ENCODE measurements at regions not wholly inside any gene's neighbourhood (a gene's known extent, or its start where the extent isn't known, plus 50 kb on each side); places are given as distances from the start of the nearest gene placed in this dataset.

DNA sequence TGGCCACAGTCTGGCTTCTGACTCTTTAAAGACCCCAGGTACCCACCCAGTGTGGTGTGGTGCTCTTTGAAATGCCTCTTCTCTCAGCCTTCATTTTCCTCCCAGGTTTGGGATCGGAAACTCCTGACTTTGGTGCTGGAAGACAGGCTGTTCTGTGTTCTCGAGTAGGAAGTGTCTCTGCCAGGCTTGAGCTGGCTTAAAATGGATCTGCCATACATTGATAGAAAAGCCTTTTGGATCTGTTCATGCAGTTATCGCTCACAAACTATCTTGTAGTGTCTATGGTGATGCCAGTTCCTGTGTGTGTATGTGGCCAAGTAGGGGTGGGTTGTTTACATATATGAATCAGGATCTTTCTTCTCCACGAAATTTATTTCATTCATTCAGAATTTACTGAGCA lies 307.3 kb upstream of the CHD6 start:
- no peaks in the 10 kb centered on the region for H3K9me3 Mint-ChIP-seq
- no peaks in the 10 kb centered on the region for H3K4me1 Mint-ChIP-seq
- no peak overlapping the region for H3K4me3 Mint-ChIP-seq
- no peak for DNase-seq
- H3K27me3 Mint-ChIP-seq, result peaks cover 8% of the 10 kb centered on the region
- no peaks in the 10 kb centered on the region for H3K36me3 Mint-ChIP-seq (ENCODE audit: low read depth)
- intact Hi-C loops (cut with micrococcal nuclease), result no loop called here
- H3K27ac Mint-ChIP-seq, result no peak overlapping the region

GRCh38 chr20:41923624-41924023 lies 305.4 kb upstream of the CHD6 start:
- H3K27ac Mint-ChIP-seq, result no peak overlapping the region
- H3K4me3 Mint-ChIP-seq, result no peak overlapping the region
- H3K9me3 Mint-ChIP-seq, result no peaks in the 10 kb centered on the region
- intact Hi-C loops (cut with micrococcal nuclease), result no loop called here
- peaks cover 8% of the 10 kb centered on the region for H3K27me3 Mint-ChIP-seq
- no peaks in the 10 kb centered on the region for H3K4me1 Mint-ChIP-seq
- H3K36me3 Mint-ChIP-seq (ENCODE audit: low read depth), result no peaks in the 10 kb centered on the region
- no peak for DNase-seq

GRCh38 chr20:41913146-41913545 lies 295.0 kb upstream of the CHD6 start:
- H3K4me3 Mint-ChIP-seq, result no peak overlapping the region
- H3K4me1 Mint-ChIP-seq, result no peaks in the 10 kb centered on the region
- intact Hi-C loops (cut with micrococcal nuclease), result no loop called here
- DNase-seq, result no peak
- no peaks in the 10 kb centered on the region for H3K27me3 Mint-ChIP-seq
- no peaks in the 10 kb centered on the region for H3K9me3 Mint-ChIP-seq
- no peak overlapping the region for H3K27ac Mint-ChIP-seq
- no peaks in the 10 kb centered on the region for H3K36me3 Mint-ChIP-seq (ENCODE audit: low read depth)

DNA sequence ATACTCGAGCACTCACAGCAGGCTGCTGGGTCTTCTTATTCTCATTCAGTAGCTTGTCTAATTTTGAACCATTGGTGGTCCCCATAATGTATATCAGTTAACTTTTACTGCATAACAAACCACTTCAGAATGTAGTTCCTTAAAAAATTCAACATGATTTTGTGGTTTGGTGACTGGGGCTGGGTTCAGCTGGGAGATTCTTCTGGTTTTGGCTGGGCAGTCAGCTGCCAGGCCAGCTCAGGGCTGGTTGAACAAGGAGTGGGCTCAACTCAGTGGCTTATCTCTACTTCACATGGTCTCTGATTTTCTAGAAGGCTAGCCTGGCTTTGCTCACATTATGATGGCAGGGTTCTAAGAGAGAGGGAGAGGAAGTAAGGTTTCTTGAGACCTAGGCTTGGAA lies 292.4 kb upstream of the CHD6 start:
- DNase-seq, result no peak
- no peaks in the 10 kb centered on the region for H3K27me3 Mint-ChIP-seq
- no peak overlapping the region for H3K27ac Mint-ChIP-seq
- no peaks in the 10 kb centered on the region for H3K36me3 Mint-ChIP-seq (ENCODE audit: low read depth)
- intact Hi-C loops (cut with micrococcal nuclease), result no loop called here
- H3K9me3 Mint-ChIP-seq, result no peaks in the 10 kb centered on the region
- no peak overlapping the region for H3K4me3 Mint-ChIP-seq
- H3K4me1 Mint-ChIP-seq, result no peaks in the 10 kb centered on the region

- Mint-ChIP-seq H3K9me3 (no peaks in the 10 kb centered on the region), H3K36me3 (ENCODE audit: low read depth) (no peaks in the 10 kb centered on the region), H3K27me3 (no peaks in the 10 kb centered on the region), H3K4me3 (no peak overlapping the region), H3K4me1 (no peaks in the 10 kb centered on the region), H3K27ac (no peak overlapping the region)
- no peak for DNase-seq
- intact Hi-C loops (cut with micrococcal nuclease), result no loop called here
Measured at GRCh38 chr20:41905199-41905598, 287.0 kb upstream of the CHD6 start.

DNA sequence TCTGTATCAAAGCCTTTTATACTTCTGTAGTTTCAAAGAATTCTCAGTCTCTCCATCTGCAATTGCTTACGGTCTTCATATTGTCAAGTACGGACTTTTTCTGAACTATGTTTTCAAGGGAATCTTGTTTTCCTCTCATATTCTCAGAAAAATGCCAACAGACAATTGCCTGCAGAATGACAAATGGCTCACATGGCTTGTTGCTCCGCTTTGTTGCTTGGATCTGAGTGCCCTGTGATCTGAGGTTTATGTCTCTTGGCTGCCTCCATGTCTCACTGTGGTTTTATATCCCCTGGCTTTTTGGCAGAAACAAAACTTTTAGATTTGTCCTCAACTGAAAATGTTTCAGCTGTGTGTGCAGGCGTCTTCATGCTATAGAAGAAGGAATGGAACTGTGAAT lies 285.4 kb upstream of the CHD6 start:
- Mint-ChIP-seq H3K9me3 (no peaks in the 10 kb centered on the region), H3K36me3 (ENCODE audit: low read depth) (no peaks in the 10 kb centered on the region)

DNA sequence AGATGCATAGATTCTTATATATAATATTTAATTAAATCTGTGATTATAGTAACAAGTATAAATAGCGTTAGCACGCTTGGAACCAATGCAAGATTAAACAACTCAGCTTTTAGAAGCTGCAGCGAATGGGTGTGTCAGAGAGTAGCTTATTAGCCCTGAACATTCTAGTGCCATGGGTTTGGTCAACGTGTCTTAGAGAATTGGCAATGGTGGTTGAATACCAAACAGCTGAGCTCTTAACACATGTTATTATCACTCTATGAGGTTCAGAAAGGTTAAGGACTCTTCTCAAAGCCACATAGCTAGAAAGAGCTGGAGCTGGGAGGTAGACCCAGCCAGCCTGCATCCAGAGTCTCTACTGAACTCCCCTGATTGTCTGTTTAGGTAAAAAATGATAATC lies 284.2 kb upstream of the CHD6 start:
- DNase-seq, result no peak
- Mint-ChIP-seq H3K9me3 (no peaks in the 10 kb centered on the region), H3K36me3 (ENCODE audit: low read depth) (no peaks in the 10 kb centered on the region), H3K4me3 (no peak overlapping the region), H3K27me3 (no peaks in the 10 kb centered on the region), H3K27ac (no peak overlapping the region), H3K4me1 (no peaks in the 10 kb centered on the region)
- intact Hi-C loops (cut with micrococcal nuclease), result no loop called here

More for the DNA sequence above, 285.4 kb upstream of the CHD6 start:
- Mint-ChIP-seq H3K27me3 (no peaks in the 10 kb centered on the region), H3K27ac (no peak overlapping the region), H3K4me3 (no peak overlapping the region), H3K4me1 (no peaks in the 10 kb centered on the region)
- DNase-seq, result no peak
- intact Hi-C loops (cut with micrococcal nuclease), result no loop called here

DNA sequence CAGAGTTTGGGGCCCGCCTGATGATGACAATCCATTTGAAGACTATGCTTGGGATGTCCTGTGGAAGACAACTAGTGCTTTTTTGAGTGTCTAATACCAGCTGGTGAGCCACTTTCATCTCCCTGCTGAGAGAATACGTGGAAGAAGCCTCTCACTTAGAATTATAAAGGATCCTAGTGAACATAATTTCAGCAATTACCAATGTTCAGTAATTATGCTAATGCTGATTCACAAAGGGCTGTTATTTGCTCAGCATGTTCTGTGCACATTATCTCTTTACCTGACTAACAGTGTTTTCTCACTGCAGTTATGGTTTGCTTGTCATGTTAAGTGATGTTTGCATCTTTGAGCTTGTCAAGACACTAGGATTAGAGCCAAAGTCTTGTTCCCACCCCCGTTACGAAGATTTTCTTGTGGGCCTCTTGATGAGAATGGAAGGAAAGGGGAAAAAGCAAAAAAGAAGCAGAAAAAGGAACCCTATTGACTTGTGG lies 282.1 kb upstream of the CHD6 start:
- intact Hi-C loops (cut with micrococcal nuclease), result no loop called here
- no peaks in the 10 kb centered on the region for H3K9me3 Mint-ChIP-seq
- H3K4me3 Mint-ChIP-seq, result no peak overlapping the region
- DNase-seq, result no peak
- H3K27ac Mint-ChIP-seq, result no peak overlapping the region
- H3K36me3 Mint-ChIP-seq (ENCODE audit: low read depth), result no peaks in the 10 kb centered on the region
- no peaks in the 10 kb centered on the region for H3K4me1 Mint-ChIP-seq
- no peaks in the 10 kb centered on the region for H3K27me3 Mint-ChIP-seq

- H3K27me3 Mint-ChIP-seq, result no peaks in the 10 kb centered on the region
- no peak for DNase-seq
- H3K27ac Mint-ChIP-seq, result no peak overlapping the region
- H3K4me3 Mint-ChIP-seq, result no peak overlapping the region
- no peaks in the 10 kb centered on the region for H3K9me3 Mint-ChIP-seq
- intact Hi-C loops (cut with micrococcal nuclease), result no loop called here
- H3K4me1 Mint-ChIP-seq, result no peaks in the 10 kb centered on the region
- no peaks in the 10 kb centered on the region for H3K36me3 Mint-ChIP-seq (ENCODE audit: low read depth)
Measured at GRCh38 chr20:41897708-41898107, 279.5 kb upstream of the CHD6 start.

DNA sequence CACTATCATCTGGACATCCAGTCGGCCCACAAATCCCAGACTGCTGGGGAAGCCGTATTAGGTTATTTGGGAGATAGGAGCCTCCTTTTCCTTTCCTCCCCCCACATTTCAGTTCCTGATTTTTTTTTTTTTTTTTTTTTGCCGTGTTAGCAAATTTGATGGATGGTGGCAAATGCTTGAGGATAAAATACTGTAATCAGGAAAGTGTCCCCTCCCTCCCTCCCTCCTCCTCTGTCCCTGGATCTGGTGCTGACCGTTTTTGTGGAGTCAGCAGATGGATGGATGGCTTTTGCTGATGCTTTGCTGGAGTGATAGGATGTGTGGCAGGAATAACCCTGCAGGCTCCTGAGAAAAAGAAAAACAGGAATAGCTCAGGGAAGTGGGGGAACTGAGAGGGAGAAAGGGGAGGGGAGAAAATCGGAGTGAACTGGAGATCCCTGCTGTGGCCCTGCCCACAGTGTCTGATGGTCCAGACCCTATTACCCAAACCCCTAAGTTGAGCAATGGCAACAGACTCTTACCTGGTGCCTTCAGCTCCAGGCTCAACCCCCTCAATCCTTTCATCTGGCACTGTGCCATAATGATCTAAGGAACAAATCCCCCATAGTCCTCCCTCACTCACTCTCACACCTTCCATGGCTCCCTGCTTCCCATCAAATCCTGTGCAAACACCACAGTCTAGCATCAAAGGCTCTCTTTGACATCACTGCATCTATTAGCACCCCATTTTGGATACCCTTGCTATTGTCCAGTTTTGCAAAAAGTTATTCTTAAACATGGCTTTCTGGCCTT lies 277.3 kb upstream of the CHD6 start:
- intact Hi-C loops (cut with micrococcal nuclease), result no loop called here
- no peaks in the 10 kb centered on the region for H3K9me3 Mint-ChIP-seq
- no peaks in the 10 kb centered on the region for H3K4me1 Mint-ChIP-seq
- no peaks in the 10 kb centered on the region for H3K36me3 Mint-ChIP-seq (ENCODE audit: low read depth)
- no peaks in the 10 kb centered on the region for H3K27me3 Mint-ChIP-seq
- H3K4me3 Mint-ChIP-seq, result no peak overlapping the region
- DNase-seq, result no peak
- H3K27ac Mint-ChIP-seq, result no peak overlapping the region

GRCh38 chr20:41894255-41894963 lies 276.2 kb upstream of the CHD6 start:
- DNase-seq, result no peak

GRCh38 chr20:41892031-41892430 lies 273.9 kb upstream of the CHD6 start:
- no peak for DNase-seq
- no peaks in the 10 kb centered on the region for H3K36me3 Mint-ChIP-seq (ENCODE audit: low read depth)
- no peak overlapping the region for H3K4me3 Mint-ChIP-seq
- no peaks in the 10 kb centered on the region for H3K4me1 Mint-ChIP-seq
- H3K27me3 Mint-ChIP-seq, result no peaks in the 10 kb centered on the region
- no peak overlapping the region for H3K27ac Mint-ChIP-seq
- H3K9me3 Mint-ChIP-seq, result no peaks in the 10 kb centered on the region
- intact Hi-C loops (cut with micrococcal nuclease), result no loop called here

More at GRCh38 chr20:41894255-41894963, 276.2 kb upstream of the CHD6 start:
- intact Hi-C loops (cut with micrococcal nuclease), result no loop called here
- H3K4me3 Mint-ChIP-seq, result no peak overlapping the region
- H3K4me1 Mint-ChIP-seq, result no peaks in the 10 kb centered on the region
- no peaks in the 10 kb centered on the region for H3K27me3 Mint-ChIP-seq
- H3K36me3 Mint-ChIP-seq (ENCODE audit: low read depth), result no peaks in the 10 kb centered on the region
- H3K27ac Mint-ChIP-seq, result no peak overlapping the region
- H3K9me3 Mint-ChIP-seq, result no peaks in the 10 kb centered on the region

DNA sequence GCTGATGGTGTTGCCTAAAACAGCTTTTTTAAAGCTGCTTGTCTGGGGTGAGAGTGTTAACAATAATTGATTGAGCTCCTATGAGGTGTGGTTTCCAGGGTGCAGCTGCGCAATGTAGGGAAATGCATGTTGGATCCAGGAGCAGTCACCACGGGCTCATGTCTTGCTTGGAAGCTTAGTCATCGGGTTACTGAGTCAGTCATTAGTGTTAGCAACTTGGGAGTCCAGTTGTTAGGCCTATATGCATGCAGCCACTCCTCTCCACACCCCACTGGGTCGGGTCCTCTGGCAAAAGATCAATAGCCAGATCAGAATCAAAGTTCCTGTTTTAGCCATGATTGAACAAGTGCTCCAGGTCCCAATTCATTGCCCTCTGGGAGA lies 271.7 kb upstream of the CHD6 start:
- no peak overlapping the region for H3K4me3 Mint-ChIP-seq
- intact Hi-C loops (cut with micrococcal nuclease), result no loop called here
- no peak for DNase-seq
- H3K9me3 Mint-ChIP-seq, result no peaks in the 10 kb centered on the region
- no peaks in the 10 kb centered on the region for H3K27me3 Mint-ChIP-seq
- H3K36me3 Mint-ChIP-seq (ENCODE audit: low read depth), result no peaks in the 10 kb centered on the region
- H3K27ac Mint-ChIP-seq, result no peak overlapping the region
- H3K4me1 Mint-ChIP-seq, result no peaks in the 10 kb centered on the region

DNA sequence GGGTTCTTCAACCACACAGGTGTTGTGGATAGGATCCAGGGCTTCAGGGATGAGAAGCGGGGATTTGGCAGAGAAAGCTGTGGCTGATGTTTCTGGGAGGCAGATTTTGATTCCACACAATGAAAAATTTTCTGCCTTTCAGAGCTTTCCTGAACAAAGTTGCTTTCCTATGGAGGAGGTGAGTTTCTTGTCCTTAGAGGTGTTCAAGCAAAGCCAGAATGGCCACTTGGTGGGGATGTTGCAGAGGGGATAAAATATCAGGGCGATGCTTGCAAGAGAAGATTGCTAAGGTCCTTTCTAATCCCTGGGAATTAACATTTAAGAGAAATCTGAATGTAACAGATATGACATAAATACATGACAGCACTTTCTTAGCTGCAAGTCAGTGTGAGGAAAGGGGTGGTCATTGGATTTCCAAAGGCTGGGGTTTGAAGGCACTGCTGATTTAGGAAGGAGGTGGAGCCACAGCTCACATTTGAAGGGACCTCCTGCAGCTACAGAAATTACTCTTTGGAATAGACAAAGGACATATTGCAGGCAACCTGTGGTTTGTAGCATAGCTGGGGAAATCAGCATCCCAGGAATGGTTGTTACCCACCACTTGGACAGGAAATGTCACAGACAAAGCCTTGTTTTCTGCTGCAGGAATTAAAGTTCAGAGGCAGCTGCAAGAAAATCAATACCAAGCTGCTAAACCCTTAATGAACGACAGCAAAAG lies 271.1 kb upstream of the CHD6 start:
- H3K27me3 Mint-ChIP-seq, result no peaks in the 10 kb centered on the region
- DNase-seq, result no peak
- intact Hi-C loops (cut with micrococcal nuclease), result no loop called here
- no peak overlapping the region for H3K27ac Mint-ChIP-seq
- H3K4me1 Mint-ChIP-seq, result no peaks in the 10 kb centered on the region
- no peak overlapping the region for H3K4me3 Mint-ChIP-seq
- H3K9me3 Mint-ChIP-seq, result no peaks in the 10 kb centered on the region
- H3K36me3 Mint-ChIP-seq (ENCODE audit: low read depth), result no peaks in the 10 kb centered on the region
